Stomach smooth muscle (tissue), 2 donors: ENCODE measurements at regions not wholly inside any gene's neighbourhood (a gene's known extent, or its start where the extent isn't known, plus 50 kb on each side); places are given as distances from the start of the nearest gene placed in this dataset.

ENCODE experiments used
- H3K27ac ChIP-seq: one replicate; pipeline ENCODE4 v1.7.0; 2013; ENCODE audit warnings: mild to moderate bottlenecking, low read length, inconsistent platforms
- H3K27me3 ChIP-seq, 2 donors: one replicate each; pipeline ENCODE4 v1.7.0; 2013; ENCODE audit warnings: low read length in 2 of 2; ENCODE audit not compliant: insufficient read depth in 2 of 2, control insufficient read depth in 1 of 2
- H3K36me3 ChIP-seq, 2 donors: one replicate each; pipeline ENCODE4 v1.7.0; 2013; ENCODE audit warnings: low read length in 2 of 2; ENCODE audit not compliant: control insufficient read depth in 2 of 2, insufficient read depth in 2 of 2
- H3K4me1 ChIP-seq: one replicate; pipeline ENCODE4 v1.7.0; 2013; ENCODE audit warnings: low read length; ENCODE audit not compliant: control insufficient read depth, insufficient read depth
- H3K4me3 ChIP-seq, 2 donors: one replicate each; pipeline ENCODE4 v1.7.0; 2013; ENCODE audit warnings: low read length in 2 of 2
- H3K9ac ChIP-seq, 2 donors: one replicate each; pipeline ENCODE4 v1.7.0; 2013; ENCODE audit warnings: low read length in 2 of 2, mild to moderate bottlenecking in 1 of 2
- H3K9me3 ChIP-seq, 2 donors: one replicate each; pipeline ENCODE4 v1.7.0; 2013; ENCODE audit warnings: low read length in 2 of 2; ENCODE audit not compliant: control insufficient read depth in 2 of 2
- donor health status: healthy.
- donor health status: Pancreatic carcinoma.

DNA sequence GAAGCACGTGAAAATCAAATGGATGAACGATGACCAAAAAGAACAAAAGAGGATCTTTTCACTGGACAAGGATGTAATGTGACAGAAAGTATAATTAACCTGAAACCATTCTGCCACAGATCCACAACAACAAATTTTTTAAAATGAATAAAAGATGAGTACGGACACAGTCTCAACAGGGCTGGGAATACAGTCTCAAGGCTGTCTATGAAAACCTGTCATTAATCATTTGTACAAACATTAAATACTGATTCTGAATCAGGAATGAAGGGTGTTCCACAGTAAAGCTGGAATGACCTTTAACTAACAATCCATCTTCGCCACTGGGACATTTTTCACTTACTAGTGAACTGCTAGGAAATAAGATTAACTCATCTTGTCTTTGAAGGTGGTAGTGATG, 506.9 kb upstream of the ADAMTS9 start:
- no peak overlapping the region for H3K4me3 ChIP-seq
- H3K9me3 ChIP-seq: no peaks in the 10 kb centered on the region
- no peaks in the 10 kb centered on the region for H3K4me1 ChIP-seq
- no peak overlapping the region for H3K27ac ChIP-seq
- no peaks in the 10 kb centered on the region for H3K36me3 ChIP-seq
- no peaks in the 10 kb centered on the region for H3K27me3 ChIP-seq
- no peak overlapping the region for H3K9ac ChIP-seq

GRCh38 chr3:65194047-65194714, 506.4 kb upstream of the ADAMTS9 start:
- H3K9ac ChIP-seq: no peak overlapping the region
- no peaks in the 10 kb centered on the region for H3K36me3 ChIP-seq

GRCh38 chr3:65193531-65193930, 505.7 kb upstream of the ADAMTS9 start:
- Histone ChIP-seq H3K36me3 (no peaks in the 10 kb centered on the region), H3K9ac (no peak overlapping the region), H3K4me3 (no peak overlapping the region), H3K27me3 (no peaks in the 10 kb centered on the region), H3K4me1 (no peaks in the 10 kb centered on the region), H3K9me3 (no peaks in the 10 kb centered on the region), H3K27ac (no peak overlapping the region)

More at GRCh38 chr3:65194047-65194714, 506.4 kb upstream of the ADAMTS9 start:
- Histone ChIP-seq H3K27me3 (no peaks in the 10 kb centered on the region), H3K4me1 (no peaks in the 10 kb centered on the region), H3K9me3 (no peaks in the 10 kb centered on the region), H3K27ac (no peak overlapping the region), H3K4me3 (no peak overlapping the region)

DNA sequence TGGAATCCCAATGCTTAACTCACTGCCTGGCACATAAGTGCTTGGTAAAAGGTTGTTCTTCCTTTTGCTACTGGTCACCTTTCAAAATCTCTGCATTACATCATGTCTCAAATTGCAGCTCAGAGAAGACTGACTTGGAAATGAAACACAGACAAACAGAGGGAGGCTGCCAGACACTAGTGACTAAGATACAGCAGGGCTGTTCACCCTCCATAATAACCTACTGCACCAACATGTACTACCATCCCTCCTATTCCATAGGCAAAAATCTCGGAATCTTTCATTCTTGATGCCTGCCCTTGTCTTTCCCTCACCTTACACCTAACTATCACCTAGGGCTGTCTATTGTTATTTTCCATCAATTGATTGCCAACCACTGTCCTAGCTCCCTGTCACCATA, 502.3 kb upstream of the ADAMTS9 start:
- Histone ChIP-seq H3K9ac (no peak overlapping the region), H3K4me3 (no peak overlapping the region), H3K27ac (no peak overlapping the region), H3K27me3 (no peaks in the 10 kb centered on the region), H3K36me3 (no peaks in the 10 kb centered on the region), H3K9me3 (peaks cover 0 to 3% of the 10 kb centered on the region in 2 donors), H3K4me1 (no peaks in the 10 kb centered on the region)

DNA sequence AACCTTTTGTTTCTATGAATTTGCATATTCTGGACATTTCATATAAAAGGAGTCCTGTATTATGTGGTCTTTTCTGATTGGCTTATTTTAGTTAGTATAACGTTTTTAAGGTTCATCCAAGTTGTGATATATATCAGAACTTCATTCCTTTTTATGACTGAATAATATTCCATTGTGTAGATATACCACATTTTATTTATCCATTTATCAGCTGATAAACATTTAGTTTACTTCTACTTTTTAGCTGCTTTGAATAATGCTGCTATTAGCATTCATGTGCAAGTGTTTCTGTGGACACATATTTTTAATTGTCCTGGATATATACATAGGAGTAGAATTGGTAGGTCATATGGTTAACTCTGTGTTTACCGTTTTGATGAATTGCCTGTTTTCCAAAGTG, 498.5 kb upstream of the ADAMTS9 start:
- Histone ChIP-seq H3K4me1 (no peaks in the 10 kb centered on the region), H3K27ac (no peak overlapping the region), H3K9me3 (peaks cover 0 to 3% of the 10 kb centered on the region in 2 donors), H3K36me3 (no peaks in the 10 kb centered on the region), H3K4me3 (no peak overlapping the region), H3K9ac (no peak overlapping the region), H3K27me3 (no peaks in the 10 kb centered on the region)

DNA sequence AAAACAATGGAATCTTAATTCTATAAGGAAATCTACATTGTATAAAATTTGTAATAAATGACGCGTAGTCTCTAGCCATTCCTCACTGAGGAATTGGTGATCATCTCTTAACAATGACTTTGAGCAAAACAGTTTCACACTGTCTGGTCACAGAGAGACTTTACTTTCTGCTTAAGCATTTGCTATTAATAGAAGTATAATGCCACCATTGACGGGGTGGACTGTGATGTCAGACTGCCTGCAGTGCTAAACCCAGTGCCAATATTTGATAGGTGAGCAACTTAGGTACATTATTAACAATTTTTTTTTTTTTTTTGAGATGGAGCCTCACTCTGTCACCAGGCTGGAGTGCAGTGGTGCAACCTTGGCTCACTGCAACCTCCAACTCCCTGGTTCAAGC, 494.9 kb upstream of the ADAMTS9 start:
- peaks cover 0 to 3% of the 10 kb centered on the region in 2 donors for H3K9me3 ChIP-seq
- H3K36me3 ChIP-seq: no peaks in the 10 kb centered on the region
- no peaks in the 10 kb centered on the region for H3K27me3 ChIP-seq
- no peaks in the 10 kb centered on the region for H3K4me1 ChIP-seq
- H3K9ac ChIP-seq: no peak overlapping the region
- no peak overlapping the region for H3K4me3 ChIP-seq
- no peak overlapping the region for H3K27ac ChIP-seq

DNA sequence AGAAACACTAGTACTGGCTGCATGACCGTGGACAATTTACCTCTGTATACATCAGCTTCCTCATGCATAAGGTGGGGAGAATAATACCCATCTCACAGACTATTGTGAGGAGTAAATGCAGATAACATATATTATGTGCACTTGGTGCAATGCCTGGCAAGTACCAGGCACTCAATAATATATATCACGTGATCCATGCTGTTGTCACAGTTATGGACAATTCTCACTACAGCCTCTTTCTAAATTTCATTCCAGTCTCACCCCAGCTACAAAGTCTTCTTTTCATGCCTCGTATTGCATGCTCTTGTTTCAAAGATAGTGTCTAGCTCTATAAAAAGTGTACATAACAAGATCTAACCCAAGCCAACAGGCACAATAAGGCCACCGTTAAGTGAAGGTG, 494.3 kb upstream of the ADAMTS9 start:
- no peak overlapping the region for H3K27ac ChIP-seq
- H3K9me3 ChIP-seq: peaks cover 0 to 3% of the 10 kb centered on the region in 2 donors
- no peak overlapping the region for H3K9ac ChIP-seq
- no peak overlapping the region for H3K4me3 ChIP-seq
- H3K27me3 ChIP-seq: no peaks in the 10 kb centered on the region
- no peaks in the 10 kb centered on the region for H3K4me1 ChIP-seq
- H3K36me3 ChIP-seq: no peaks in the 10 kb centered on the region

- H3K36me3 ChIP-seq: no peaks in the 10 kb centered on the region
- no peaks in the 10 kb centered on the region for H3K27me3 ChIP-seq
- H3K9ac ChIP-seq: no peak overlapping the region
- no peak overlapping the region for H3K27ac ChIP-seq
- no peaks in the 10 kb centered on the region for H3K4me1 ChIP-seq
- H3K4me3 ChIP-seq: no peak overlapping the region
- H3K9me3 ChIP-seq: peaks cover 0 to 3% of the 10 kb centered on the region in 2 donors
Measured at GRCh38 chr3:65181391-65181871, 493.6 kb upstream of the ADAMTS9 start.

GRCh38 chr3:65178703-65179102, 490.9 kb upstream of the ADAMTS9 start:
- Histone ChIP-seq H3K36me3 (no peaks in the 10 kb centered on the region), H3K4me3 (no peak overlapping the region), H3K9me3 (no peaks in the 10 kb centered on the region), H3K27me3 (no peaks in the 10 kb centered on the region), H3K9ac (no peak overlapping the region), H3K27ac (no peak overlapping the region), H3K4me1 (no peaks in the 10 kb centered on the region)

DNA sequence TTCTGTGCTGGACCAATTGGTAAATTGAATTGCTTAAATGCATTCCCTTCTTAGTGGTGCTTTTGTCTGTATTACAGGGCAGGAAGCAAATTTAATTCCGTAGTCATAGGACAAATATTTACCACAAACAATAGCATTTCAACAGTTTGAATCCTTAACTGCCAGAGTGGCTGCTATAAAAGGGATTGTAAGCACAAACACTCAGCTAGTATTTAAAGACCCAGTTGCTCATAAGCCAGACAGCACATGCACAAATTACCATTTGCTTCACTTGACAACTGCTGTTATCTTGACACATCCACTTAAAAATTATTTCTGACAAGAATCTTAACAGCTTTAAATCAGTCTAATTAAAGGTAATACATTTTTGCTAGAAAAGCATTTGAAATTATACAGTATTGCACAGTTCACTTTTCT, 490.2 kb upstream of the ADAMTS9 start:
- Histone ChIP-seq H3K4me3 (no peak overlapping the region), H3K27me3 (no peaks in the 10 kb centered on the region), H3K36me3 (no peaks in the 10 kb centered on the region), H3K4me1 (no peaks in the 10 kb centered on the region), H3K9ac (no peak overlapping the region), H3K9me3 (no peaks in the 10 kb centered on the region), H3K27ac (no peak overlapping the region)

DNA sequence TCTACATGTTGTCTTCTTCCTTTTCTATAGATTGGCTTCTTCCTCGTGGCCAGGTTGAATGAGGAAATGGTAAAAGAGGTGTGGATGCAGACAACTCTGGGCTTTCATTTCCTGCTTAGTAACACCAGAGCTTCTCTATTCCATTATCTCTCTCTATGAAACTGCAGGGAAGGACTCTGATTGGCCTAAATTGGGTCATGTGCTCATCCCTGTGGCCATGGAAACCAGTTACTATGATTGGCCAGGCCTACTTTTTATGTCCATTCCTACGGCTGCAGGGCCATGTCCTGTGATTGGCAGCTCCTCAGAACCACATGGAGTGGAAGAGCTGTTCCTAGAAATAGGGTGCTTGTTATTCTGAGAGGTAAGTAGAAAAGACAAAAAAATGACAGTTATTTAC, 486.9 kb upstream of the ADAMTS9 start:
- Histone ChIP-seq H3K9ac (no peak overlapping the region), H3K27ac (no peak overlapping the region), H3K4me3 (no peak overlapping the region)

More for the DNA sequence above, 486.9 kb upstream of the ADAMTS9 start:
- Histone ChIP-seq H3K9me3 (no peaks in the 10 kb centered on the region), H3K4me1 (peaks cover 3% of the 10 kb centered on the region), H3K27me3 (no peaks in the 10 kb centered on the region), H3K36me3 (no peaks in the 10 kb centered on the region)
